CD4-positive, alpha-beta T cell (primary cell): ENCODE measurements at regions not wholly inside any gene's neighbourhood (a gene's known extent, or its start where the extent isn't known, plus 50 kb on each side); places are given as distances from the start of the nearest gene placed in this dataset.

ENCODE experiments used
- ATAC-seq: fragments of 200-7000 bp; cut with Tn5 transposase; one replicate; pipeline ENCODE4 v1.10.0; 2022; ENCODE audit warnings: mild to moderate bottlenecking; ENCODE audit not compliant: poor library complexity
- CTCF ChIA-PET: fragments of 350-600 bp; sonication (Branson Sonifier 250); formaldehyde crosslinking; loops from one replicate; lab custom pipeline; 2021; ENCODE audit warnings: antibody characterized with exemption, inconsistent platforms; lab: Charles Lee
- POLR2A ChIA-PET: fragments of 350-600 bp; sonication (Branson Sonifier 250); formaldehyde crosslinking; loops from one replicate; lab custom pipeline; 2021; ENCODE audit warnings: antibody characterized with exemption, inconsistent platforms; lab: Charles Lee
- DNase-seq, 14 experiments: peaks; one replicate each; pipeline ENCODE4 v3.0.0-alpha.2; 2013 to 2020; ENCODE audit warnings: mixed read lengths in 2 of 14
- H3K27ac ChIP-seq, 2 donors: one replicate each; pipeline versions ENCODE4 v1.5.1 to v1.7.0; 2013; ENCODE audit warnings: low read length in 2 of 2, low read depth in 1 of 2, mild to moderate bottlenecking in 1 of 2
- H3K27me3 ChIP-seq, 2 experiments: 1 replicate in 1 of 2; 2 replicates in 1 of 2; pipeline versions ENCODE4 v1.6.1 to v1.7.0; 2013; ENCODE audit warnings: low read length in 2 of 2, control low read depth in 1 of 2, mild to moderate bottlenecking in 1 of 2, moderate library complexity in 1 of 2; ENCODE audit not compliant: insufficient read depth in 2 of 2, control insufficient read depth in 1 of 2
- H3K36me3 ChIP-seq: one replicate; pipeline ENCODE4 v1.6.1; 2013; ENCODE audit warnings: low read length, control low read depth; ENCODE audit not compliant: insufficient read depth
- H3K4me1 ChIP-seq: one replicate; pipeline ENCODE4 v1.6.1; 2013; ENCODE audit warnings: low read length, control low read depth; ENCODE audit not compliant: insufficient read depth
- H3K4me3 ChIP-seq: one replicate; pipeline ENCODE4 v1.5.1; 2013; ENCODE audit warnings: mild to moderate bottlenecking, low read length, moderate library complexity
- H3K9me3 ChIP-seq, 2 experiments: 1 replicate in 1 of 2; 2 replicates in 1 of 2; pipeline versions ENCODE4 v1.6.1 to v1.7.0; 2013; ENCODE audit warnings: low read length in 2 of 2, mild to moderate bottlenecking in 2 of 2, control low read depth in 1 of 2, moderate library complexity in 1 of 2; ENCODE audit not compliant: control insufficient read depth in 1 of 2, insufficient read depth in 1 of 2
- H3K27ac Mint-ChIP-seq: one replicate; pipeline ENCODE4 v1.8.0; 2020; ENCODE audit warnings: mixed read lengths
- H3K27me3 Mint-ChIP-seq: one replicate; pipeline ENCODE4 v1.8.0; 2021; ENCODE audit warnings: mixed read lengths
- H3K36me3 Mint-ChIP-seq: one replicate; pipeline ENCODE4 v1.8.0; 2021; ENCODE audit warnings: low read depth, mixed read lengths
- H3K4me1 Mint-ChIP-seq: one replicate; pipeline ENCODE4 v1.8.0; 2021; ENCODE audit warnings: low read depth, mixed read lengths
- H3K4me3 Mint-ChIP-seq: one replicate; pipeline ENCODE4 v1.8.0; 2020; ENCODE audit warnings: mild to moderate bottlenecking, mixed read lengths
- H3K9me3 Mint-ChIP-seq: one replicate; pipeline ENCODE4 v1.8.0; 2020; ENCODE audit warnings: mixed read lengths
- CTCF ChIP-seq: fragments of 200-600 bp; IDR thresholded peaks from one replicate; pipeline ENCODE4 v1.8.0; 2022; ENCODE audit warnings: antibody characterized with exemption, mild to moderate bottlenecking
- intact Hi-C, 2 experiments: fragments of 100-400 bp; cut with DNase I in 1 of 2; cut with micrococcal nuclease in 1 of 2; formaldehyde crosslinking; loops; one replicate each; pipeline versions ENCODE4 v1.15.1 to v1.9.0; 2023 to 2025; cut with DNase I, micrococcal nuclease

GRCh38 chr5:34488984-34489383 lies 167.1 kb upstream of the RAI14 start:
- DNase-seq (no peak), ATAC-seq (no peak)
- no peak for TF ChIP-seq CTCF
- Histone ChIP-seq H3K4me3 (no peak overlapping the region), H3K27ac (no peak overlapping the region), H3K36me3 (no peaks in the 10 kb centered on the region), H3K4me1 (no peaks in the 10 kb centered on the region), H3K27me3 (no peaks in the 10 kb centered on the region), H3K9me3 (no peaks in the 10 kb centered on the region)
- Mint-ChIP-seq H3K36me3 (no peaks in the 10 kb centered on the region), H3K27me3 (peaks cover 35% of the 10 kb centered on the region), H3K4me3 (no peak overlapping the region), H3K4me1 (peaks cover 5% of the 10 kb centered on the region), H3K27ac (no peak overlapping the region), H3K9me3 (no peaks in the 10 kb centered on the region)
- ChIA-PET POLR2A (no interaction called here), CTCF (no interaction called here)
- intact Hi-C loops: loop anchor here in 1 of 2 experiments (5.0 kb wide), 1 partner anchor 513 kb away; no protein-coding TSS in a partner anchor

GRCh38 chr5:34490506-34491250 lies 165.4 kb upstream of the RAI14 start:
- no peak overlapping the region for H3K4me3 Mint-ChIP-seq
- DNase-seq (no peak), ATAC-seq (no peak)
- intact Hi-C loops: no loop called here
- H3K4me1 ChIP-seq: no peaks in the 10 kb centered on the region
- H3K27me3 Mint-ChIP-seq: peaks cover 35% of the 10 kb centered on the region
- no peaks in the 10 kb centered on the region for H3K27me3 ChIP-seq
- no peak overlapping the region for H3K27ac ChIP-seq
- POLR2A ChIA-PET: no interaction called here
- no peaks in the 10 kb centered on the region for H3K9me3 ChIP-seq
- no peak overlapping the region for H3K27ac Mint-ChIP-seq
- CTCF ChIA-PET: no interaction called here
- no peak for TF ChIP-seq CTCF
- H3K4me1 Mint-ChIP-seq: peaks cover 5% of the 10 kb centered on the region
- no peaks in the 10 kb centered on the region for H3K9me3 Mint-ChIP-seq
- no peaks in the 10 kb centered on the region for H3K36me3 ChIP-seq
- no peaks in the 10 kb centered on the region for H3K36me3 Mint-ChIP-seq
- H3K4me3 ChIP-seq: no peak overlapping the region

GRCh38 chr5:34491251-34491620 lies 164.9 kb upstream of the RAI14 start:
- Histone ChIP-seq H3K36me3 (no peaks in the 10 kb centered on the region), H3K9me3 (no peaks in the 10 kb centered on the region), H3K4me3 (no peak overlapping the region), H3K27ac (no peak overlapping the region), H3K4me1 (no peaks in the 10 kb centered on the region), H3K27me3 (no peaks in the 10 kb centered on the region)
- no peak for TF ChIP-seq CTCF
- DNase-seq (no peak), ATAC-seq (no peak)
- Mint-ChIP-seq H3K27ac (no peak overlapping the region), H3K9me3 (no peaks in the 10 kb centered on the region), H3K4me1 (peaks cover 2% of the 10 kb centered on the region), H3K4me3 (no peak overlapping the region), H3K36me3 (no peaks in the 10 kb centered on the region), H3K27me3 (peaks cover 31% of the 10 kb centered on the region)
- CTCF ChIA-PET: no interaction called here
- POLR2A ChIA-PET: no interaction called here
- intact Hi-C loops: no loop called here
